CD8-positive, alpha-beta memory T cell (primary cell): ENCODE measurements at regions not wholly inside any gene's neighbourhood (a gene's known extent, or its start where the extent isn't known, plus 50 kb on each side); places are given as distances from the start of the nearest gene placed in this dataset.

Experiments
- CTCF ChIA-PET: fragments of 350-600 bp; sonication (Branson Sonifier 250); formaldehyde crosslinking; loops from one replicate; lab custom pipeline; 2021; ENCODE audit warnings: antibody characterized with exemption; lab: Charles Lee
- POLR2A ChIA-PET: fragments of 350-600 bp; sonication (Branson Sonifier 250); formaldehyde crosslinking; loops from one replicate; lab custom pipeline; 2021; ENCODE audit warnings: antibody characterized with exemption; lab: Charles Lee
- DNase-seq, 5 donors: peaks; one replicate each; pipeline versions ENCODE4 v3.0.0 to v3.0.0-alpha.2; 2020 to 2022; ENCODE audit warnings: mixed read lengths in 1 of 5
- H3K27ac ChIP-seq: one replicate; pipeline ENCODE4 v1.7.0; 2013; ENCODE audit warnings: low read depth, mild to moderate bottlenecking, low read length, moderate library complexity
- H3K27me3 ChIP-seq: 2 replicates; pipeline ENCODE4 v1.7.0; 2013; ENCODE audit warnings: low read length, mild to moderate bottlenecking; ENCODE audit not compliant: insufficient read depth, poor library complexity, severe bottlenecking
- H3K36me3 ChIP-seq: 2 replicates; pipeline ENCODE4 v1.7.0; 2013; ENCODE audit warnings: mild to moderate bottlenecking, low read length, moderate library complexity; ENCODE audit not compliant: insufficient read depth
- H3K4me1 ChIP-seq: 2 replicates; pipeline ENCODE4 v1.7.0; 2013; ENCODE audit warnings: mild to moderate bottlenecking, low read length, moderate library complexity; ENCODE audit not compliant: insufficient read depth
- H3K4me3 ChIP-seq: 2 replicates; pipeline ENCODE4 v1.7.0; 2013; ENCODE audit warnings: mild to moderate bottlenecking, low read length
- H3K9me3 ChIP-seq: 2 replicates; pipeline ENCODE4 v1.7.0; 2013; ENCODE audit warnings: mild to moderate bottlenecking, low read length
- H3K27ac Mint-ChIP-seq, 8 donors: one replicate each; pipeline ENCODE4 v1.8.0; 2020 to 2021; ENCODE audit warnings: mixed read lengths in 8 of 8, mild to moderate bottlenecking in 6 of 8, inconsistent platforms in 3 of 8, moderate library complexity in 3 of 8
- H3K27me3 Mint-ChIP-seq, 2 donors: one replicate each; pipeline ENCODE4 v1.8.0; 2020 to 2021; ENCODE audit warnings: mixed read lengths in 2 of 2, mild to moderate bottlenecking in 1 of 2, moderate library complexity in 1 of 2
- H3K36me3 Mint-ChIP-seq, 3 donors: one replicate each; pipeline ENCODE4 v1.8.0; 2020 to 2021; ENCODE audit warnings: mixed read lengths in 3 of 3, inconsistent platforms in 1 of 3, mild to moderate bottlenecking in 1 of 3
- H3K4me1 Mint-ChIP-seq, 3 donors: one replicate each; pipeline ENCODE4 v1.8.0; 2020 to 2021; ENCODE audit warnings: mixed read lengths in 3 of 3, inconsistent platforms in 1 of 3, mild to moderate bottlenecking in 1 of 3
- H3K4me3 Mint-ChIP-seq, 7 donors: one replicate each; pipeline ENCODE4 v1.8.0; 2020 to 2021; ENCODE audit warnings: mixed read lengths in 7 of 7, mild to moderate bottlenecking in 6 of 7, moderate library complexity in 4 of 7, inconsistent platforms in 2 of 7
- H3K9me3 Mint-ChIP-seq, 5 donors: one replicate each; pipeline ENCODE4 v1.8.0; 2020 to 2022; ENCODE audit warnings: mixed read lengths in 5 of 5, mild to moderate bottlenecking in 3 of 5, moderate library complexity in 2 of 5, inconsistent platforms in 1 of 5

DNA sequence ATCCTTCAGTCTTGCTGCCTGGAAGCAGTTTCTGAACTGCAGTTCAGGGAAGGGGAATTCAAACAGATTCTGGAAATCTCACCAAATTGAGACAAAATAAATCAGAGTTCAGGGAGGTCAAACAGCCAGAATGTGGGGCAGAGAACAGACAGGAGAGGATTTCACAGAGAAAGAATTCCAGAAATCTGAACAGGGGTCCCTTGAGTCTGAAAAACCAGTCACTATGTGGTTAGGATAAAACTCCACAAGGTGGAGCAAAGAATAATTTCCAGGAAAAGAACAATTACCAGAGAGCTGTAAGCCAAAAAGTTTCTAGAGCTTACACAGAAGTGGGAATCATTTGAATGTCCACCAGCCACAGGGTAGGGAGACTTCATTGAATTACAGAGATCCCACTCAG lies 84.7 kb downstream of the URB2 start:
- Mint-ChIP-seq H3K9me3 (peaks cover 4 to 20% (median 11%) of the 10 kb centered on the region in 5 donors), H3K36me3 (peaks cover 0 to 4% (median 0%) of the 10 kb centered on the region in 3 donors), H3K27me3 (peaks cover 13 to 29% of the 10 kb centered on the region in 2 donors), H3K4me3 (no peak overlapping the region), H3K27ac (peak overlapping the region in 1 of 8 donors; percentile 10), H3K4me1 (no peaks in the 10 kb centered on the region)
- POLR2A ChIA-PET, result no interaction called here
- Histone ChIP-seq H3K36me3 (no peaks in the 10 kb centered on the region), H3K9me3 (no peaks in the 10 kb centered on the region), H3K4me1 (no peaks in the 10 kb centered on the region), H3K4me3 (no peak overlapping the region), H3K27ac (no peak overlapping the region), H3K27me3 (no peaks in the 10 kb centered on the region)
- CTCF ChIA-PET, result no interaction called here
- DNase-seq, result no peak

DNA sequence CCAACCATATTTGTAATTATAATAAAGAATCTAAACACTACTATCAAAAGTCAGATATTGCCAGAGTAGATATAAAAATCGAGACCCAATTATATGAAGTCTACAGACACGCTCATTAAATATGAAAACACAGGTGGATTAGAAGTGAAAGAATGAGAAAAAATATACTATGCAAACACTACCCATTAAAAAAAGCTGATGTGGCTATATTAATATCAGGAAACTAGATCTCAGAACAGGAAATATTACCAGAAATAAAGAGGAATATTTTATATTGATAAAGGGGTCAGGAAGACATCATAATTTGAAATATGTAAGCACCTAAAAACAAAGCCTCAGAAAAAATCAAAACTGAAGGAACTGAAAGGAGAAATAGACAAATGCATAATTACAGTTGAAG lies 88.3 kb downstream of the URB2 start:
- peaks cover 0 to 4% (median 0%) of the 10 kb centered on the region in 3 donors for H3K36me3 Mint-ChIP-seq
- H3K4me3 ChIP-seq, result no peak overlapping the region
- H3K9me3 ChIP-seq, result no peaks in the 10 kb centered on the region
- H3K27ac ChIP-seq, result no peak overlapping the region
- H3K9me3 Mint-ChIP-seq, result no peaks in the 10 kb centered on the region
- ChIA-PET CTCF (interaction anchor here (1.2 to 1.3 kb wide), 2 partner anchors 490 to 592 kb away, joined by 3 read pairs; no protein-coding TSS in a partner anchor), POLR2A (no interaction called here)
- no peak for DNase-seq
- no peaks in the 10 kb centered on the region for H3K4me1 ChIP-seq
- H3K4me3 Mint-ChIP-seq, result no peak overlapping the region
- no peak overlapping the region for H3K27ac Mint-ChIP-seq
- H3K27me3 Mint-ChIP-seq, result peaks cover 8 to 17% of the 10 kb centered on the region in 2 donors
- H3K27me3 ChIP-seq, result no peaks in the 10 kb centered on the region
- H3K36me3 ChIP-seq, result no peaks in the 10 kb centered on the region
- no peaks in the 10 kb centered on the region for H3K4me1 Mint-ChIP-seq

DNA sequence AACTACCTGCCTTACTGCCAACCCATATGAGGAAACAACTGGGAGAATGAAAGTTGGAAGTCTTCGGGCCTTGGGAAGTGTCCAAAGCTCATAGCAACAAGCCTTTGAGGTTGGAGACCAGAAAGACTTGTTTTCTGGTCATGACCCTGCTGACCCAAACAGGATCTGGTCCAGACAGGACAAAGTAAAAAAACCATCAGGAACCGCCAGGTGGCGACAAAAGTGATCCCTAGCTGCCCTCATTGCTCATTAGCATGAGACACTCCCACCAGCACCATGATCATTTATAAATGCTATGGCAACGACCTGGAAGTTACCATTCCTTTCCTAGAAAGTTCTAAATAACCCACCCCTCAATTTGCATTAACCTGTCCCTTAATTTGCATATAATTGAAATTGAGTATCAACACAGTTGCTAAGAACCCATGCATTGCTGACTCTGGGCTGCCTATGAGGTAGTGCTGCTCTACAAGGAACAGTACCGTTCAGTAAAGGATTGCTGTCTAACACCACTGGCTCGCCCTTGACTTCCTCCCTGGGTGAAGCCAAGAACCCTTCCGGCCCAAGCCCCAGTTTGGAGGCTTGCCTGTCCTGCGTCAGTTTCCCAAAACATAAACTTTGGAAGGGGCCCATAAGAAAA lies 89.0 kb downstream of the URB2 start:
- ChIA-PET CTCF (interaction anchor here (1.2 to 1.6 kb wide), 3 partner anchors 17 to 597 kb away, joined by 3 to 4 read pairs (median 3); no protein-coding TSS in a partner anchor), POLR2A (no interaction called here)

DNA sequence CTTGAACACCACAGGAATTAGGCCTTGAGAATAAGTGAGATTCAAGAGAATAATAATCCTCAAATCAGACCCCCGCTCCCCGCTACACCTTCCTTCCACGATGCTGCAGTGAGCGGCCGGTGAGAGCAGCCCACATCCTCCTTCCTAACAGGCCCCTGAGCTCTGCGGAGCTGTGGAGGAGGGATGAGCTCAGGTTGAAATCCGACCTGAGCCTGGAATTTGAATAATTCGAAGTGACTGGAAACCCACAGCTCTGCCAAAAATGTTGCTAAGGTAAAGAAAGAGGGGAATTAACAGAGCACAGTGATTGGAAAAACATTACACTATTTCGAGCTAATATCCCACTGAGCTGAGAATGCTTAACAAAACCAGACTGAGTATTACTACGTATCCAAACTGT lies 90.0 kb downstream of the URB2 start:
- no peaks in the 10 kb centered on the region for H3K9me3 Mint-ChIP-seq
- POLR2A ChIA-PET, result no interaction called here

More for the DNA sequence above, 89.0 kb downstream of the URB2 start:
- H3K27ac Mint-ChIP-seq, result peak overlapping the region in 1 of 8 donors; percentile 80
- peak in 4 of 5 donors; percentile 15 to 62 (median 20) for DNase-seq
- no peaks in the 10 kb centered on the region for H3K36me3 Mint-ChIP-seq
- no peaks in the 10 kb centered on the region for H3K4me1 Mint-ChIP-seq
- H3K27ac ChIP-seq, result no peak overlapping the region
- no peaks in the 10 kb centered on the region for H3K9me3 ChIP-seq
- peaks cover 3 to 16% of the 10 kb centered on the region in 2 donors for H3K27me3 Mint-ChIP-seq
- H3K4me3 ChIP-seq, result no peak overlapping the region
- no peaks in the 10 kb centered on the region for H3K4me1 ChIP-seq
- no peaks in the 10 kb centered on the region for H3K36me3 ChIP-seq
- H3K9me3 Mint-ChIP-seq, result no peaks in the 10 kb centered on the region
- no peak overlapping the region for H3K4me3 Mint-ChIP-seq
- H3K27me3 ChIP-seq, result no peaks in the 10 kb centered on the region

DNA sequence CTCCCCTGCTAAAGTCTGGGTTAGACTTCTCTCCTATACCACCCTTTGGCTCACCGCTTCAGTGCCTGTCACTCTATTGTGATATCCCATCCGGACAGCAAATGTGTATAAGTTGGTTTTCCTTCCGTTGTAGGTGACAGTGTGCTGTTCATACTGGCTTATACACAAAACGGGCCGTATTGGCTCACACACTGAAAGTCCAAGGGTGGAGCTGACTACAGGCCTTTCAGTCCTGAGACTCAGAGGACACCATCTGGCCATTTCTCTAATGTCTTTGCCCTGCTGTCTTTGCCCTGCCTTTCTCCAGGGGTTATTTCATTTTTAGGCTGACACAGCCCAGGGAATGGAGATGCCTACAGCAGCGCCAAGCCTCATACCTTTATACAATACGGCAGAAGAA lies 90.7 kb downstream of the URB2 start:
- no peak overlapping the region for H3K4me3 Mint-ChIP-seq
- Histone ChIP-seq H3K27ac (no peak overlapping the region), H3K27me3 (no peaks in the 10 kb centered on the region), H3K9me3 (no peaks in the 10 kb centered on the region), H3K4me3 (no peak overlapping the region), H3K4me1 (no peaks in the 10 kb centered on the region), H3K36me3 (no peaks in the 10 kb centered on the region)
- no peak for DNase-seq
- ChIA-PET POLR2A (interaction anchor here (0.5 kb wide), 1 partner anchor 56 kb away, joined by 3 read pairs; no protein-coding TSS in a partner anchor), CTCF (interaction anchor here (1.5 to 1.6 kb wide), 2 partner anchors 450 to 595 kb away, joined by 3 to 4 read pairs; no protein-coding TSS in a partner anchor)
- no peak overlapping the region for H3K27ac Mint-ChIP-seq
- no peaks in the 10 kb centered on the region for H3K36me3 Mint-ChIP-seq
- peaks cover 0 to 16% of the 10 kb centered on the region in 2 donors for H3K27me3 Mint-ChIP-seq
- no peaks in the 10 kb centered on the region for H3K4me1 Mint-ChIP-seq
- H3K9me3 Mint-ChIP-seq, result peaks cover 0 to 3% (median 0%) of the 10 kb centered on the region in 5 donors

More for the DNA sequence above, 90.0 kb downstream of the URB2 start:
- H3K27me3 ChIP-seq, result no peaks in the 10 kb centered on the region
- no peaks in the 10 kb centered on the region for H3K36me3 Mint-ChIP-seq
- H3K4me3 Mint-ChIP-seq, result no peak overlapping the region
- no peak overlapping the region for H3K4me3 ChIP-seq
- peaks cover 1 to 13% of the 10 kb centered on the region in 2 donors for H3K27me3 Mint-ChIP-seq
- no peaks in the 10 kb centered on the region for H3K4me1 Mint-ChIP-seq
- no peaks in the 10 kb centered on the region for H3K4me1 ChIP-seq
- CTCF ChIA-PET, result interaction anchor here (1.2 to 1.6 kb wide), 3 partner anchors 18 to 596 kb away, joined by 3 to 4 read pairs (median 3); no protein-coding TSS in a partner anchor
- H3K27ac Mint-ChIP-seq, result no peak overlapping the region
- no peak for DNase-seq
- no peaks in the 10 kb centered on the region for H3K36me3 ChIP-seq
- H3K27ac ChIP-seq, result no peak overlapping the region
- H3K9me3 ChIP-seq, result no peaks in the 10 kb centered on the region

DNA sequence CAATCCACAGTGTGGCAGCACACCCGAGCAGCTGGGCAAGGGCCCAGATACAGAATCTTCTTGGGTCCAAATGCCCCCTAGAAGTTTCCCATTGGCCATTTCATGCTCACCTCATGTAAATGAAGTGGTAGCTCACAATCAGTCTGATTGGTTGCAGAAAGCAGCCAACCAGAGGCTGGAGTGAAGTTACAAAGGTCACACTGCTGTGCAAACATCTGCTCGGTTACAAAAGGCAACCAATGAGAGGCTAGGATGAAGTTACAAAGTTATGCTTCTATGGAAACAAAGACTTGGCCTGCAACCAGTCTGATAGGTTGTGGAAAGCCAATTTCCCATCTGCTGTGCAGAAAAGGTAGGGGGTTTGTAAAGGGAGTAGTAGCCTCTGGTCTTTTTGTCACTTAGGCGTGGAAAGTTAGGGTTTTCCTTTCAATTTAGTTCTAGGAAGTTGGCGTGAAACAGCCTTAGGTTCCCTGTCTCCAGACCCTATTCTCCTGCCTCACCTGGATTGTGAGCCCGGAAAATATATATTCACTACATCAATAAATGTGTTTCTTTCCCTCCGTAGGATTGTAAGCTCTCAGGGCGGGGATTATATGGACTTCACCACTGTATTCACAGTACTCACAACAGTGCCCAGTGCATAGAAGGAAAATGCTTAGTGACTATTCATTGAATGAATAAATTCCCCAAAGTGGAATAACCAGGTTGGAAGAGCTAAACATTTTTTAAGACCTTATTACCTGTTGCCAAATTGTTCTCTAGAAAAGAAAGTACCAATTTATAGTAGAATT lies 91.9 kb downstream of the URB2 start:
- peaks cover 0 to 6% (median 2%) of the 10 kb centered on the region in 5 donors for H3K9me3 Mint-ChIP-seq
- no peak for DNase-seq
- no peaks in the 10 kb centered on the region for H3K4me1 Mint-ChIP-seq
- H3K27me3 ChIP-seq, result no peaks in the 10 kb centered on the region
- POLR2A ChIA-PET, result no interaction called here
- peaks cover 0 to 5% (median 0%) of the 10 kb centered on the region in 3 donors for H3K36me3 Mint-ChIP-seq
- no peaks in the 10 kb centered on the region for H3K36me3 ChIP-seq
- no peak overlapping the region for H3K4me3 Mint-ChIP-seq
- H3K27ac Mint-ChIP-seq, result no peak overlapping the region
- CTCF ChIA-PET, result no interaction called here
- no peak overlapping the region for H3K27ac ChIP-seq
- H3K4me1 ChIP-seq, result no peaks in the 10 kb centered on the region
- peaks cover 0 to 16% of the 10 kb centered on the region in 2 donors for H3K27me3 Mint-ChIP-seq
- no peaks in the 10 kb centered on the region for H3K9me3 ChIP-seq
- no peak overlapping the region for H3K4me3 ChIP-seq

DNA sequence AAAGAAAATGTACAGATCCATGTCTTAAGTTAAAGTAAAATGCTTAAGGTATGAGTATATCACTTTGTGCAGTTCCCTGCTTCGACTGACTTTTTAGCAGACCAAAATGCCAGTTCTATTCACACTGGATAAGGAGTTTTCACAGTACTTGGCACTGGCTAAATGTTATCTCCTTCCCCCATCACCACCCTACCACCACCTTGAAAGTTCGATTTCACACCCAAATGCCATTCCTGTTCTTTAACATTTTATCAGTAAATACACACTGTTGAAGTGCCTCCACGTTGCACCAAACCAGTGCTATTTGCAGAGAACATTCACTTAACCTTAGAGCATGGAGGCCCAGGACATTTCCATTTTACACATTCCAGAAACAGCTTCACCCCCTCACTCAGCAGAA lies 100.0 kb downstream of the URB2 start:
- CTCF ChIA-PET, result no interaction called here
- H3K27me3 ChIP-seq, result no peaks in the 10 kb centered on the region
- no peak overlapping the region for H3K4me3 ChIP-seq
- H3K27me3 Mint-ChIP-seq, result peaks cover 8 to 17% of the 10 kb centered on the region in 2 donors
- no peak overlapping the region for H3K27ac ChIP-seq
- no peaks in the 10 kb centered on the region for H3K9me3 ChIP-seq
- no peaks in the 10 kb centered on the region for H3K4me1 Mint-ChIP-seq
- POLR2A ChIA-PET, result no interaction called here
- DNase-seq, result no peak
- no peak overlapping the region for H3K27ac Mint-ChIP-seq
- H3K9me3 Mint-ChIP-seq, result peaks cover 0 to 6% (median 2%) of the 10 kb centered on the region in 5 donors
- H3K36me3 ChIP-seq, result no peaks in the 10 kb centered on the region
- no peak overlapping the region for H3K4me3 Mint-ChIP-seq
- peaks cover 0 to 5% (median 0%) of the 10 kb centered on the region in 3 donors for H3K36me3 Mint-ChIP-seq
- H3K4me1 ChIP-seq, result no peaks in the 10 kb centered on the region

DNA sequence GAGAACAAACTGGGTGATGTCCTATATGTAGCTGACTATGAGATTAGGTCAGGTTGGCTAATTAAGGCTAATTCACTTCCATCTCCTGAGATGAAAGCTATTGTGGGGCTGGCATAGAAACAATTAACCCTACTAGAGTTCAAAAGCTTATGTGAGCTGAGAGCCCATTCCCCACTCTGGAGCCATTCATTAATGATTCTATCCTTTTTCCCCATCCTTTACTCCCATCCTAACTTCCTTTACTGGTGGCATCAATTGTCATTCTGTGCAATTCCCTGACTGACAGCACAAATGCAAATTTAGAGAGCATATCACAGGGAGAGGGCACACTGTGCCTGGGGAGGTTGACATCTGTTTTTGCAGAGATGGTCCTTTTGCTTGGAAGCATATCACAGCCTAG lies 103.9 kb downstream of the URB2 start:
- Histone ChIP-seq H3K4me3 (no peak overlapping the region), H3K9me3 (no peaks in the 10 kb centered on the region), H3K36me3 (no peaks in the 10 kb centered on the region), H3K27ac (no peak overlapping the region), H3K4me1 (no peaks in the 10 kb centered on the region), H3K27me3 (no peaks in the 10 kb centered on the region)
- no peaks in the 10 kb centered on the region for H3K9me3 Mint-ChIP-seq
- no peak for DNase-seq
- no peaks in the 10 kb centered on the region for H3K36me3 Mint-ChIP-seq
- no peaks in the 10 kb centered on the region for H3K4me1 Mint-ChIP-seq
- CTCF ChIA-PET, result no interaction called here
- H3K27me3 Mint-ChIP-seq, result peaks cover 4 to 18% of the 10 kb centered on the region in 2 donors
- POLR2A ChIA-PET, result no interaction called here
- H3K4me3 Mint-ChIP-seq, result no peak overlapping the region
- H3K27ac Mint-ChIP-seq, result no peak overlapping the region
